ENCODE measurements at regions not wholly inside any gene's neighbourhood (a gene's known extent, or its start where the extent isn't known, plus 50 kb on each side); places are given as distances from the start of the nearest gene placed in this dataset.

GRCh38 chr7:46233585-46234329, 312.7 kb upstream of the IGFBP3 start:
- Histone ChIP-seq H3K36me3 (ENCODE audit: low read depth) (no peaks in the 10 kb centered on the region), H3K4me3 (ENCODE audit: severe bottlenecking) (no peak overlapping the region), H3K27ac (ENCODE audit: poor library complexity, severe bottlenecking) (no peak overlapping the region), H3K27me3 (ENCODE audit: insufficient read depth, poor library complexity, severe bottlenecking) (no peaks in the 10 kb centered on the region), H3K4me1 (ENCODE audit: insufficient read depth, poor library complexity, severe bottlenecking) (peaks cover 4% of the 10 kb centered on the region), H3K9me3 (ENCODE audit: severe bottlenecking) (no peaks in the 10 kb centered on the region)
- ATAC-seq (ENCODE audit: low read depth) (no peak), DNase-seq (ENCODE audit: low spot score) (no peak)
- no peak for TF ChIP-seq CTCF (IDR thresholded peaks at IDR 0.05; ENCODE audit: poor library complexity, severe bottlenecking)

GRCh38 chr7:46230990-46231305, 309.9 kb upstream of the IGFBP3 start:
- no peak overlapping the region for H3K27ac ChIP-seq (ENCODE audit: poor library complexity, severe bottlenecking)
- no peak for TF ChIP-seq CTCF (IDR thresholded peaks at IDR 0.05; ENCODE audit: poor library complexity, severe bottlenecking)
- no peak for DNase-seq (ENCODE audit: low spot score)
- no peaks in the 10 kb centered on the region for H3K27me3 ChIP-seq (ENCODE audit: insufficient read depth, poor library complexity, severe bottlenecking)
- H3K4me1 ChIP-seq (ENCODE audit: insufficient read depth, poor library complexity, severe bottlenecking), result peaks cover 4% of the 10 kb centered on the region
- no peaks in the 10 kb centered on the region for H3K9me3 ChIP-seq (ENCODE audit: severe bottlenecking)
- H3K36me3 ChIP-seq (ENCODE audit: low read depth), result no peaks in the 10 kb centered on the region
- no peak for ATAC-seq (ENCODE audit: low read depth)
- no peak overlapping the region for H3K4me3 ChIP-seq (ENCODE audit: severe bottlenecking)

- no peak for TF ChIP-seq CTCF (IDR thresholded peaks at IDR 0.05; ENCODE audit: poor library complexity, severe bottlenecking)
- H3K4me1 ChIP-seq (ENCODE audit: insufficient read depth, poor library complexity, severe bottlenecking), result peaks cover 4% of the 10 kb centered on the region
- DNase-seq (ENCODE audit: low spot score) (no peak), ATAC-seq (ENCODE audit: low read depth) (no peak)
- no peak overlapping the region for H3K27ac ChIP-seq (ENCODE audit: poor library complexity, severe bottlenecking)
- no peaks in the 10 kb centered on the region for H3K36me3 ChIP-seq (ENCODE audit: low read depth)
- no peaks in the 10 kb centered on the region for H3K9me3 ChIP-seq (ENCODE audit: severe bottlenecking)
- no peak overlapping the region for H3K4me3 ChIP-seq (ENCODE audit: severe bottlenecking)
- H3K27me3 ChIP-seq (ENCODE audit: insufficient read depth, poor library complexity, severe bottlenecking), result no peaks in the 10 kb centered on the region
Measured at GRCh38 chr7:46230298-46230989, 309.4 kb upstream of the IGFBP3 start.

GRCh38 chr7:46229409-46229808, 308.3 kb upstream of the IGFBP3 start:
- ATAC-seq (ENCODE audit: low read depth), result peak; percentile 97
- H3K27me3 ChIP-seq (ENCODE audit: insufficient read depth, poor library complexity, severe bottlenecking), result no peaks in the 10 kb centered on the region
- no peak for TF ChIP-seq CTCF (IDR thresholded peaks at IDR 0.05; ENCODE audit: poor library complexity, severe bottlenecking)
- no peaks in the 10 kb centered on the region for H3K36me3 ChIP-seq (ENCODE audit: low read depth)
- DNase-seq (ENCODE audit: low spot score), result no peak
- H3K4me3 ChIP-seq (ENCODE audit: severe bottlenecking), result no peak overlapping the region
- peaks cover 4% of the 10 kb centered on the region for H3K4me1 ChIP-seq (ENCODE audit: insufficient read depth, poor library complexity, severe bottlenecking)
- no peak overlapping the region for H3K27ac ChIP-seq (ENCODE audit: poor library complexity, severe bottlenecking)
- H3K9me3 ChIP-seq (ENCODE audit: severe bottlenecking), result no peaks in the 10 kb centered on the region

GRCh38 chr7:46226860-46227259, 305.8 kb upstream of the IGFBP3 start:
- Histone ChIP-seq H3K27me3 (ENCODE audit: insufficient read depth, poor library complexity, severe bottlenecking) (no peaks in the 10 kb centered on the region), H3K36me3 (ENCODE audit: low read depth) (no peaks in the 10 kb centered on the region), H3K4me1 (ENCODE audit: insufficient read depth, poor library complexity, severe bottlenecking) (peaks cover 4% of the 10 kb centered on the region), H3K27ac (ENCODE audit: poor library complexity, severe bottlenecking) (no peak overlapping the region), H3K9me3 (ENCODE audit: severe bottlenecking) (no peaks in the 10 kb centered on the region), H3K4me3 (ENCODE audit: severe bottlenecking) (no peak overlapping the region)
- TF ChIP-seq CTCF (IDR thresholded peaks at IDR 0.05; ENCODE audit: poor library complexity, severe bottlenecking), result no peak
- DNase-seq (ENCODE audit: low spot score), result no peak
- peak; percentile 53; the same call in 2 of the 3 replicates for ATAC-seq (ENCODE audit: low read depth)
